ENCODE measurements at regions not wholly inside any gene's neighbourhood (a gene's known extent, or its start where the extent isn't known, plus 50 kb on each side); places are given as distances from the start of the nearest gene placed in this dataset.

DNA sequence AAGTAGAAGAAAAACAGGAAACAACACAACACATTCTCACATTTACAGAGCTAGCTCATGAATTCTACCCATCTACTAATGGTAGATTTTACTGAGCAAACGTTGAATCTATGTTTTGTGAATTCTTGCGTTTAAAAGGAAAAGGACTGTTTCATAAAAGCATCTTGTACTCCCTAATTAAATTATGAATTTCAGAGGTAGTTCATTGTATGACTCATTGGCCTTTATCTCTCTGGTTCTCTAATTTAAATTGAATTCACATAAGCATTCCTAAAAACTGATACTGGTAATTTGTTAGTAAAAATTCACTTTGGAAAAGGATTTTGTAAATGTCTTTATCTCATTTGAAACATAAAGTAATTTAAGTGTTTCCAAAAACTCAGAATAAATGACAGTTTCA, 687.3 kb downstream of the BRINP3 start:
- no peak for TF ChIP-seq EZH2phosphoT487 (IDR thresholded peaks at IDR 0.05; ENCODE audit: insufficient read depth, low read depth)
- no peak for TF ChIP-seq EZH2 (IDR thresholded peaks at IDR 0.05; ENCODE audit: insufficient read depth, poor library complexity, severe bottlenecking)
